Stimulated activated CD4-positive, alpha-beta T cell treated with anti-CD3 and anti-CD28 coated beads, Interleukin-12 subunit alpha, Interleukin-12 subunit beta, amount 100 ng/mL, for 48 hours (primary cell): ENCODE measurements at regions not wholly inside any gene's neighbourhood (a gene's known extent, or its start where the extent isn't known, plus 50 kb on each side); places are given as distances from the start of the nearest gene placed in this dataset.
"Not testable (repeated sequence)": the region's sequence is repeated elsewhere in the genome, so short reads cannot be mapped to it uniquely, and the experiment has no call there.

Experiments used
- DNase-seq, 3 donors: peaks; one replicate each; pipeline ENCODE4 v3.0.0-alpha.2; 2020; ENCODE audit warnings: low read depth in 2 of 3, low spot score in 1 of 3

GRCh38 chr1:120941066-120941465 lies 51.5 kb downstream of the PPIAL4A start:
- DNase-seq, result not testable (repeated sequence)

GRCh38 chr1:120941836-120942217 lies 52.3 kb downstream of the PPIAL4A start:
- DNase-seq, result not testable (repeated sequence)

- peak; percentile 64 to 73 (median 70) for DNase-seq
Measured at GRCh38 chr1:120942218-120942944, 52.8 kb downstream of the PPIAL4A start.

GRCh38 chr1:120942945-120943319 lies 53.4 kb downstream of the PPIAL4A start:
- not testable (repeated sequence) for DNase-seq

GRCh38 chr1:120944691-120945090 lies 55.1 kb downstream of the PPIAL4A start:
- DNase-seq, result not testable (repeated sequence)

- not testable (repeated sequence) for DNase-seq
Measured at GRCh38 chr1:120945122-120945521, 55.6 kb downstream of the PPIAL4A start.

GRCh38 chr1:120947114-120947513 lies 57.5 kb downstream of the PPIAL4A start:
- DNase-seq, result not testable (repeated sequence)

- not testable (repeated sequence) for DNase-seq
Measured at GRCh38 chr1:120949724-120950123, 60.2 kb downstream of the PPIAL4A start.

GRCh38 chr1:120950633-120951032 lies 61.1 kb downstream of the PPIAL4A start:
- not testable (repeated sequence) for DNase-seq

- not testable (repeated sequence) for DNase-seq
Measured at GRCh38 chr1:120951100-120951499, 61.5 kb downstream of the PPIAL4A start.

- not testable (repeated sequence) for DNase-seq
Measured at GRCh38 chr1:120952207-120952870, 62.8 kb downstream of the PPIAL4A start.

GRCh38 chr1:120952871-120953265 lies 63.3 kb downstream of the PPIAL4A start:
- DNase-seq, result not testable (repeated sequence)

GRCh38 chr1:120954736-120955135 lies 65.2 kb downstream of the PPIAL4A start:
- DNase-seq, result no peak

GRCh38 chr1:120955961-120956360 lies 66.4 kb downstream of the PPIAL4A start:
- DNase-seq, result not testable (repeated sequence)

- not testable (repeated sequence) for DNase-seq
Measured at GRCh38 chr1:120966018-120966417, 76.4 kb downstream of the PPIAL4A start.

GRCh38 chr1:120972863-120973262 lies 83.3 kb downstream of the PPIAL4A start:
- not testable (repeated sequence) for DNase-seq

GRCh38 chr1:120973836-120974235 lies 84.3 kb downstream of the PPIAL4A start:
- not testable (repeated sequence) for DNase-seq

- DNase-seq, result not testable (repeated sequence)
Measured at GRCh38 chr1:120977279-120977678, 87.7 kb downstream of the PPIAL4A start.

GRCh38 chr1:120981489-120982094 lies 92.0 kb downstream of the PPIAL4A start:
- DNase-seq, result not testable (repeated sequence)

GRCh38 chr1:120994614-120995013 lies 105.0 kb downstream of the PPIAL4A start:
- not testable (repeated sequence) for DNase-seq

- not testable (repeated sequence) for DNase-seq
Measured at GRCh38 chr1:120995025-120995424, 105.5 kb downstream of the PPIAL4A start.
